AG09309 (cell line): ENCODE measurements at regions not wholly inside any gene's neighbourhood (a gene's known extent, or its start where the extent isn't known, plus 50 kb on each side); places are given as distances from the start of the nearest gene placed in this dataset.

Experiments used
- DNase-seq: peaks from one replicate; pipeline ENCODE4 v3.0.0-alpha.2; 2010; ENCODE audit warnings: low read depth
- H3K4me3 ChIP-seq: 2 replicates; pipeline ENCODE4 v1.5.1; 2011; ENCODE audit warnings: mild to moderate bottlenecking, low read depth, low read length, moderate library complexity; ENCODE audit not compliant: control insufficient read depth
- TF ChIP-seq, protein P1 (sequence below): IDR thresholded peaks from 2 replicates; pipeline ENCODE4 v1.5.1; 2011; ENCODE audit warnings: mild to moderate bottlenecking, low read depth, low read length, inconsistent platforms; ENCODE audit not compliant: insufficient read depth, control insufficient read depth; ENCODE audit errors: missing control alignments

DNA sequence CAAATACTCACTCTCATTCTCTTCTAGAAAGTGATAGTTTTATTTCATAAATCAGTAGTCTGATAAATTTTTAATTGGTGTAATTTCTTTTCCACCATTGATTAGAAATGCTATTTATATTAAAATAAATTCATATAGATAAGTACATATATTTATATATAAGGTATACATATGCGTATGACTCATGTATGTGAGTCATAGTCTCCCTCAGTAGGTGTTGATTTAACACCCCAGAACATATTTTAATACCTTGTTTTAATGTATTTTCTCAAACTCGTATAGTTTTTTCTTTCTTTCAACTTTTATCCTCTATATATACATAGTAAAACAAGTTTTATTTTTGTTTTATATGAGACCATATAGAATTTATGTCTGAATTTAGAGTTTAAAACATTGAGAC is 130.4 kb downstream of the PLG start:
- H3K4me3 ChIP-seq, result no peak overlapping the region
- TF ChIP-seq, protein P1, sequence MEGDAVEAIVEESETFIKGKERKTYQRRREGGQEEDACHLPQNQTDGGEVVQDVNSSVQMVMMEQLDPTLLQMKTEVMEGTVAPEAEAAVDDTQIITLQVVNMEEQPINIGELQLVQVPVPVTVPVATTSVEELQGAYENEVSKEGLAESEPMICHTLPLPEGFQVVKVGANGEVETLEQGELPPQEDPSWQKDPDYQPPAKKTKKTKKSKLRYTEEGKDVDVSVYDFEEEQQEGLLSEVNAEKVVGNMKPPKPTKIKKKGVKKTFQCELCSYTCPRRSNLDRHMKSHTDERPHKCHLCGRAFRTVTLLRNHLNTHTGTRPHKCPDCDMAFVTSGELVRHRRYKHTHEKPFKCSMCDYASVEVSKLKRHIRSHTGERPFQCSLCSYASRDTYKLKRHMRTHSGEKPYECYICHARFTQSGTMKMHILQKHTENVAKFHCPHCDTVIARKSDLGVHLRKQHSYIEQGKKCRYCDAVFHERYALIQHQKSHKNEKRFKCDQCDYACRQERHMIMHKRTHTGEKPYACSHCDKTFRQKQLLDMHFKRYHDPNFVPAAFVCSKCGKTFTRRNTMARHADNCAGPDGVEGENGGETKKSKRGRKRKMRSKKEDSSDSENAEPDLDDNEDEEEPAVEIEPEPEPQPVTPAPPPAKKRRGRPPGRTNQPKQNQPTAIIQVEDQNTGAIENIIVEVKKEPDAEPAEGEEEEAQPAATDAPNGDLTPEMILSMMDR, result no peak
- DNase-seq, result no peak

DNA sequence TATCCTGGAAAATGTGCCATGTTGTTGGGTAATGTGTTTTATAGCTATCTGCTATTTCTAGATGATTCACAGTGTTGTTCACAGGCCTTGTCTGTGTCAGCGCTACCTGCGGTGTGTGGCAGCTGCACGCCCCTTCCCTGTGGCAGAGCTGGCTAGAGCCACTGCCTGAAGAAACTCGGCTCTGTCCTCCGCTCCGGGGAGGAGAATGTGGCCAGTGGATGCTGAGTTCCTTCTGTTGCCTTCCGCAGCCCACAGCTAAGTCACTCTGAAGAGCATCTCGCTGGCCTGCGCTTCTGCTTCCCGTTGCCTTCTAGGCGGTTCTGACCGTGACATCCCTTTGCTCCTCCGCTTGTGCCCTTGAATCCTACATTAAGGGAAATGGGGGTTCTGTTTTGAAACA is 135.1 kb downstream of the PLG start:
- TF ChIP-seq, protein P1, result no peak
- no peak overlapping the region for H3K4me3 ChIP-seq
- DNase-seq, result no peak

DNA sequence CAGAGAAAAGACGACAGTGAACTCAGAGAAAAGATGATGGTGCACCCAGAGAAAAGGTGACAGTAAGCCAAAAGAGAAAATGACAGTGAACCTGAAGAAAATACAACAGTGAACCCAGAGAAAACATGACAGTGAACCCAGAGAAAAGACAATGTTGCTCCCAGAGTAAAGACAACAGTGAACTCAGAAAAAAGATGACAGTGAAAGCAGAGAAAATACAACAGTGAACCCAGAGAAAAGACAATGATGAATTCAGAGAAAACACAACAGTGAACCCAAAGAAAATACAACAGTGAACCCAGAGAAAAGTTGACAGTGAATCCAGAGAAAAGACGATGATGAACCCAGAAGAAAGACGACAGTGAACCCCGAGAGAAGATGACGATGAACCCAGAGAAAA is 140.5 kb upstream of the MAP3K4 start:
- TF ChIP-seq, protein P1, result no peak
- H3K4me3 ChIP-seq, result no peak overlapping the region
- DNase-seq, result no peak

DNA sequence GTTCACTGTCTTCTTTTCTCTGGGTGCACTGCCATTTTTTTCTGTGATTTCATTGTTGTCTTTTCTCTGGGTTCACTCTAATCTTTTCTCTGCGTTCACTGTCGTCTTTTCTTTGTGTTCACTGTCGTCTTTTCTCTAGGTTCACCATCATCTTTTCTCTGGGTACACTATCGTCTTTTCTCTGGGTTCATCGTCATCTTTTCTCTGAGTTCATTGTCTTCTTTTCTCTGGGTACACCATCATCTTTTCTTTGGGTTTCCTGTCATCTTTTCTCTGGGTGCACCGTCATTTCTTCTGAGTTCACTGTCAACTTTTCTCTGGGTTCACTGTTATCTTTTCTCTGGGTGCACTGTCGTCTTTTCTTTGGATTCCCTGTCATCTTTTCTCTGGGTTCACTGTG is 137.6 kb upstream of the MAP3K4 start:
- H3K4me3 ChIP-seq, result no peak overlapping the region
- DNase-seq, result no peak
- TF ChIP-seq, protein P1, result no peak

DNA sequence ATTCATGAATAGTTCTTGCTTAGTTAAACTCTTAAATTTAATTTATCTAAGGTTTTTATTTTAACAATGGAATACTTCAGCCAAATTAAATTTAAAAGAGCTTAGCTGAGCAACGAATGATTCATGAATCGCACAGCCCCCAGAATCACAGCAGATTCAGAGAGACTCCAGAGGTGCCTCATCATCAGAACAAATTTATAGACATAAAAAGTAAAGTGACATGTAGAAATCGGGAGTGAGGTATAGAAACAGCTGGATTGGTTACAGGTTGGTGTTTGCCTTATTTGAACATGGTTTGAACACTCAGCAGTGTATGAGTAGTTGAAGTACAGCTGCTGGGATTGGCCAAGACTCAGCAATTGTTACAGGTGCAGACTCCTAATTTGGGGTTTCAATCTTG is 132.7 kb upstream of the MAP3K4 start:
- DNase-seq, result no peak
- H3K4me3 ChIP-seq, result no peak overlapping the region
- TF ChIP-seq, protein P1, result no peak

DNA sequence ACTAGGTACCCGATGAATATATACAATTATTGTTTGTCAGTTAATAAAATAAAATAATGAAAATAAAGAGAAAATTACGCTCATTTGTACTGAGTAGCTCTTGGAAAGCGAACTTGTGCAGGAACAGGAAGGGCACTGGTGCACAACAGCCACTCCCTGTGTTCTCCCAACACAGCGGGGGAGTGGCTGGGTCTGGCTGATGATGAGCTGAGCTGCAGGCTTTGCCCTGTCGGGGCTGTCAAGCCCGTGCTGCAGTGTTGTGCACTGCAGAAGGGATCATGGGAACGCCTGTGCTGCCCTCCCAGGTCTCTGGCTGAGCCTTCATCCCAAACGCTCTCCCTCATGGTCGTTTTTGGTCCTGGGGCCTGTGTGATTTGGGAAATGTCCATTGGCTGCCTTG is 131.7 kb upstream of the MAP3K4 start:
- no peak overlapping the region for H3K4me3 ChIP-seq
- DNase-seq, result no peak
- TF ChIP-seq, protein P1, result no peak

DNA sequence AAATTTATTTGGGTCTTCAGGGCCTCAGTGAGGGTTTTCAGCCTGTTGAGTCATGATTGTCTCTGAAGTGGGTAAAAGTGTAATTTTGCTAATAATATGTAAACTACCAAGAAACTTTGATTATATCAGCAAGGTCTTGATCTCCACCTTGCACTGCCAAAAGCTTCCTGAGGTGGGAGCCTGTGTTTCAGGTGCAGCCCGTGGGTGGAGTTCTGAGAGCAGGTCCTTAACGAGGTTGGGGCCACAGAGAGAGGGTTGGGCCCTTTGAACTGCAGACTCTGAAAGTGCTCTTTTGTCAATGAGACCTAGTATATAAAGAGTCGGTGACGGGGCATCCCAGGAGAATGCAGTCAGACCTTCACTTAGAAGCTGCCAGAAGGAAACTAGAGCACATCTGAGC is 129.7 kb upstream of the MAP3K4 start:
- TF ChIP-seq, protein P1, result no peak
- no peak overlapping the region for H3K4me3 ChIP-seq
- DNase-seq, result no peak
